ENCODE measurements at regions not wholly inside any gene's neighbourhood (a gene's known extent, or its start where the extent isn't known, plus 50 kb on each side); places are given as distances from the start of the nearest gene placed in this dataset.

DNA sequence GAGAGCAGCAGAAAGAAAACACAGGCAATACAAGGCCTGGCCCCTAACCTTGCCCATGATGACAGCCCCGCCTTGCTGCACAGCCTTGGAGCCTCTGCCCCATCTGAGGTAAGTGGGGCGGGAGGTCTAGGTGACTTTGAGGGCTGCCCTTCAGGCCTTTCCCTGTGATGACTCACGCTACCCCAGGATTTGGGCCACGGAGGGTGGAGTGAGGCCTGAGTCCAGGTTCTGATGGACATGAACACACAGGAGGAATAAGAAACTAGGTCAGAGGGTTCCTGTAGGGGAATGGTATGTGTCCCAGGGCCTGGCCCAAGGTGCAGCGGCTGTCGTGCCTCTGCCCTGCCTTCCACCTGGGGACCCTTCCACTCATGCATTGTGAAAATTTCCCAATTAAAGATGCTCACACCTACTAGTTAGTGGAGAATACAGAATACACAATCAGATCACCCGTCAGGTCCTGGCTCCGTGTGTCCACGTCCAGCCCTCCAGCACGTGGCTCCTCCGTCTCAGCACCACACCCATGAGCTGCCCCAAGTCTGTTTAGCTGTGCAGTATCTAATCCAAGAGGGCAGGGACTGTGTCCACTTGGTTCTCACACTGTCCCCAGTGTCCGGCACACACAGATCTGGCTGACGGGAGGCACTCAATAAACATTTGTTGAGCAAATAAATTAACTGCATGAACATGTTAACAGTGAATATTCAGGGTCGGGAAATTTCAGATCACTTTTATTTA, 111.0 kb downstream of the CHST1 start:
- no peak for DNase-seq

DNA sequence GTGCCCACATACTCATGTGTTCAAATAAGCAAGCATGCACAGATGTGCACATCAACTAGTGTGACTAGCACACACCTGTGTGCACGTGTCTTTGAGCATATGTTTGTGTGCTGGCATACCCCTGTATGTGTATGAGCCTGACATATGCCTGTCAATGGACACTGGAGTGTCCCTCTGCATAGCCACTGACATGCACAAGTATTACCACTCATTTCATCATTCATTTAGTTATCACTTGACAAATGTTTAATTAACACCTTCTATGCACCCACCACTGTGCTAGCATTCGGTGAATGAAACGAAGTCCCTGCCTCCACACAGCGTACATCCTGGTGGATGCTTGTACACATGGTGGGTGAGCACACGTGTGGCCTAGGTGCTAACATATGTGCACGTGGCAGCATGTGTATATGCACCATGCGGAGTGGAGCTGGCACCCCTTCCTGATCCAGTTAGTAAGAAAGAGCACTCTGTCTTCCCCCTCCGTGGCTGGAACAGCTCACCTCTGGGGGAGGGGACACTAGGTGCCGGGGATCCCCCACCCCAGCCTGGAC, 112.0 kb downstream of the CHST1 start:
- DNase-seq, result no peak

DNA sequence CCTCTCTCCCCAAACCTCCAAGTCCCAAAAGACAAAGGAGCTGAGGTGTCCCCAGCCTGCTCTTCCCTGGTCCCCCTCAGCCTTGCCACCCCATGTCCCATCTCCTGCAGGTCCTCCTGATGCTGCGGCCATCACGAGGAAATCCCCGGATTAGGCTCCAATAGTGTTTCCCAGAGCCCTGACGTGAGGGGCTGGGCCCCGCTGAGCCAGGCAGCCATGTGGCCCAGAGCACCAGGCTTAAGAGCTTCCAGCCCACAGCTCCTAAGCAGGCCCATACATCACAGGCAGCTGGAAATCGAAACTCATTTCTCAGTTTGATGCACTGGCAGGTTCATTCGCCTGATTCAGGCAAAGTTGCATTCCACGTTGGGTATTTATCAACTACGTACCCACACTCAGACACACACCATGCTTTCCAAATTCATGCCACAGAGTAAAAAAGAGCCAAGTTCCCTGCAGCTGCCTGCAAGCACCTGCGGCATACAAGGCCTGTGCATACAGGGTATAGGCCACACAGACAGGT, 114.2 kb downstream of the CHST1 start:
- no peak for DNase-seq

DNA sequence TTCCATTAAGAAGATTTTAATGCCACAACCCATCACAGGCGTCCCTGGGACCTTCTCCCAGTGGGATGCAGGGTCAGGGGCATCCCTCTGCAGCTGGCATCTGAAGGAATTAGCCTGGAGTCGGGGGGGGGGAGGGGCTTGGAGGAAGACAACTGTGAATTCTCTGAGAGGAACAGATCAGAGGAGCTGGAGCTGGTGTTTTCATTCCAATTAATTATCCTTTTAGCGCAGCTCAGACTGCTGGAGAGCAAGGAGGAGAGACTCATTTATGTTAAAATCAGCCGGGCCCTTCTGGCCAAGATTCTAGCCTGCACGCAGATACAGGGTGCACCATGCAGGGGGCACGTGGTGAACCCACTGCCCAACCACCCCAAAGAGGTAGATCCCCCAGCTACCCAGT, 116.2 kb downstream of the CHST1 start:
- no peak for DNase-seq

DNA sequence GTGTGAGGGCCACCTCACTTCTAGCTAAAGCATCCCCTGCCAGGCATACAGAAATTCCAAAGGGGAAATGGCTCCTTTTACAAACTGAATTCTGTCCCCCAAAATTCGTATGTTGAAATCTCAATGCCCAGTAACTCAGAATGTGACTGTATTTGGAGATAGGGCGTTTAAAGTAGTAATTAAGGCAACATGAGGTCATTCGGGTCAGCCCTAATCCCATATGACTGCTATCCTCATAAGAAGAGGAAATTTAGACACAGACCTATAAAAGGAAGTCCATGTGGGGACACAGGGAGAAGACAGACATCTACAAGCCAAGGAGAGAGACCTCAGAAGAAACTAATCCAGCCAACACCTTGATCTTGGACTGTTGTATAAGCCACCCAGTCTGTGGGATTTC, 119.1 kb downstream of the CHST1 start:
- DNase-seq, result no peak

DNA sequence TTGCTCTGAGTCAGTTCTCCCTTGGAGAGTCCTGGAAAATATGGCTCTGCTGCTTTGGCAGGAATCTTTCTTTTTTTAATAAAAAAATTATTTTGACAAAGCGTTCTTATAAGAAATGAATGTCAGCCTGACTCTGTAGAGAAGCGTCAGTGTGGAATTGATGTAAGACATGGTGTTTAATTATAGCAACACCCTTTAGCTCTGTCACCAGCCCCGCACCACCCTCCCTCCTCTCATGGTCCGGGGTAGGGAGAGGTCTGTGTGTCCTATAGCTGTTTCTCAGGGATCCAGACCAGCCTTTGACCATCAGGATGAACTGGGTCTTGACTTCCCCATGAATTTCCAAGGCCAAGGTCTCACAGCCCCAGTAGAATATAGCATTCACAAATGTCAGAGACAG, 120.6 kb downstream of the CHST1 start:
- DNase-seq, result no peak

DNA sequence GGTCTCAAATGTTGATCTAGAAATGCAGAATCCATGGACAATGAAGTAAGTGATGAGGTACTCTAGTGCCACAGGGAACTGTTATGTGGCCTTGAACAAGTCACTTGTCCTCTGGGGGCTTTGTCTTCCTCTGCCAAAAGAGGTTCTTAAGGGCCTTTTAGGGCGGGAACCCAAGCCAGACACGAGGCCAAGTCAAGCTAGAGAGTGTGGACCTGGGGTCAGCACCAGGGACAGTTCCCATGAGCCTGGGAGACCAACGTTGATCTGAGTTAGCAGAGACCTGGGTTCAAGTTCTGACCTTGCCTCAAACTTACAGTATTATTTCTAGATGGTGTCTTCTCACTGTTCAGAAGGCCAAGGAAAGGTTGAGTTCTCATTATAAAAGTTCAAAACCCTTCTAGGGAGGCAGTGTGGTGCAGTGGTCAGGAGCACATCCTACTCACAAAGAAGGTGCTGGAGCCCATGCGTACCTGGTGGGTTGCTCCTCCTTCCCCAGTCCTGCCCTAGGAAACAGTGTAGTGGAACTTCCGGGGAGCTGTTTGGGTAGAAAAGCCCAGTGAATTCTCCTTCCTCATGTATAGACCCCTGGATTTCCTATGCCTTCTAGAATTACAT, 121.5 kb downstream of the CHST1 start:
- DNase-seq, result peak; percentile 20

DNA sequence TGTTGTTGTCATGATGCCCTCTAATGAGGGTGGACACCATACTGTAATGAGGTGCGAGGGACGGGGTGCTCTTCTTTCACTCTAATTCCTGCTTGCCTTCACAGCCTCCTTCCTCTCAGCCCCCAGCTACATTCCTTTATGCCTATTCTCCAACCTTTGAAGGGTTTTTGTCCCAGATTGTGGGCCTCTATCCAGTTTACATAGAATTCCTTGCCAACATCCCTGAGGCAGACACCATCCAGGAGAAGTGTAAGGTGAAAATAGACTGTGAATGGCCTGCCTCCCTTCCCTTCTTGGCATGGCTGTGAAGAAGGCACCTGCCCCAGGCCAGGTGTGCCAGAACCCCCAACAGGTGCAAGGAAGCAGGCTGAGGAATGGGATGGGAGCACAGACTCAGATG, 122.3 kb downstream of the CHST1 start:
- DNase-seq, result no peak

DNA sequence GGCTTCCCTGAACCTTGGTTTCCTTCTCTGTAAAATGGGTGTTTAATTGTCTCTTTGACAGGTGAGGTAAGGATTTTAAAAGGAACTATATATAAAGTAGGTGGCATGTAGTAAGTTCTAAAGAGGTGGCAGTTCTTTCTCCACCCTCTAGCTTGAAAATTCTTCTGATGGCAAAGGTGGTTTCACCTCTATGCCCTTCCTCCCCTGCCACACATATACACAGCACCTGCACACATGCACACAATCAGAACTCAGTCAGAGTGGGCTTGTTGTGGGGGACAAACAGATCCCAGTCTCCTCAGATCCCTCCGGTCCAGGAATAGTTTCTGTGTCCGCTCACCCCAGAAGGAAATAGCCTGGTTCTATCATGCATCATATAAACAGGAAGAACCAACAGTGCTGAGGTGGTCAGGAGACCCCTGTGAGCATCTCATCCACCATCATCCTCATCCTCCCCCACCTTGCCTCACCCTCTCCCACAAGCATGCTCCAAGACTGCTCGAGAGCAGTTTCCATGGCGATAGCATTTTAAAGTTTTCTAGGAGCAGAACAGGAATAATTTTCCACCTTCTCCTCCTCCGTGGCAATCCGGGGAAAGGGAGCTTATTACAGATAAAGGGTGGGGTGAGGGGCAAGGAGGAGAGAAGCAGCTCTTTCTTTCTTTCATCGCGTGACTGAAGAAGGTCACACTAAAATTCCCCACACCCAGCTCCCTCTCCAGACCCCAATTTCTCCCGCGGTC, 123.6 kb downstream of the CHST1 start:
- no peak for DNase-seq

DNA sequence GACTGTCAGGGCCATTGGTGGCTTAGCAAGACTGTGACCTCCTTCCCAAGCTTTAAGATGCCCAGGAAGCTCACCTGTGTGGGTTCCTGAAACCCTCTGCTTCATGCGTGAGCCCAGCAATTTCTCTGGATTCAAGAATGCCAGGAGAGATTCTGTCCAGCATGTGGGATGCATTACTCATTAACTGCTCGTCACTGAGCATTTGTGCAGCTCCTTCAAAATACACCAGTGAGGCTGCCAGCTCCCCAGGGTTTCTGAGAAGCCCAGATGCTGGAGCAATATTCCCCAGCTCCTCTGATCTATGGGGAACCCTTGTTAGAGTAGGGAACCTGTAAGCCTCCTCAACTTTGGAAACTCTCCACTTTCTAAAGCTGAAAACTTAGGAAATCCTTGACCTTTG, 126.5 kb downstream of the CHST1 start:
- no peak for DNase-seq

DNA sequence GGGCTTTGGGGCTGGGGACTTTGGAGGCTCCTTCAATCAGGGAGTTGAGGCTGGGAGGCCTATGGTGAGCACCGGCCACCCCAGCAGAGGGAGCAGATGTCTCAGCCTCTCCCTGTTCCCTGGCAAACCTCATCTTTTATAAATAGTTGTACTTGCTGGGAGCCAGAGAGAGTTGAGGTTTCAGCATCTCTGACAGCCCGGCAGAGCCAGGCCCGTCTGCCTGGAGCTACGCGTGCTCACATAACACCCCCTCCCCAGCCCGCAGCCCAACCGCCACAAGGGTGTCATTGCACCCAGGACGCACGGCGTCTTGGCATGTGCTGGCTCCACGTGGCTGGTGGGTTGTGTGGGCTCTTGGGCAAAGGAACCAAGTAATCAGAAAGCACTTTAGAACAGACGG, 127.1 kb downstream of the CHST1 start:
- no peak for DNase-seq

DNA sequence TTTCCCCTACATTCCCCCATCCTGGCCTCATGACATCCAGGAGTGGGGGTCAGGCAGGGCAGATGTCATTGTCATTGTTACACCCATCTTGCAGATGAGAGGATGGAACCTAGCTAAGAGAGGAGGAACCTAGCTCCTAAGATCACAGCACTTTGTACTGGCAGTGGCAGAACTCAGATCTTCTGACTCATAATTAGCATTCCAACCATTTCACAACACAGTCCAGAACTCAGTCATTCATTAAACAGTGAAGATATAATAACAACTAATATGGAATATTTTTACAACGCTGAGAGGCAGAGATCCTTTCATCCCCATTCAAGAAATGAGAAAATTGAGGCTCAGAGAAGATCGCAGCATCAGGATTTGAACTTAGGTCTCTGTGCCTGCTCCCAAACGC, 127.8 kb downstream of the CHST1 start:
- DNase-seq, result no peak

DNA sequence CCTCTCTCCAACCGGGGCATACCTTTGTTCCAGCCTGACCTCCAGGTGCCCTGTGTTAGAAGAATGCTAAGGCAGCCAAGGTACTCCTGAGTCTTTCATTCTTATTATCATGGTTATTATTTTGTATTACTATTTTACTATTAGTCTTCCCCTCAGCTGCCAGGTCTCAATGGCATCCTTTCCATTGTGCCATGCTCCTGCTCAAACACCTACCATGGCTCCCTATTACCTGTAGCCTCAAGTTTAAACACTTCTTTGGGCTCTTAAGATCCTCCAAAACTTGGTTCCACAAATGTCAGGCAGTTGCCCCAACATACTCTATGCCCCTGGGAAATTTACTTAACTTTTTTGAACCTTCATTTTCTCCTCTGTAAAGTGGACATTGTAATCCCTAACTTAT, 130.4 kb downstream of the CHST1 start:
- DNase-seq, result no peak

DNA sequence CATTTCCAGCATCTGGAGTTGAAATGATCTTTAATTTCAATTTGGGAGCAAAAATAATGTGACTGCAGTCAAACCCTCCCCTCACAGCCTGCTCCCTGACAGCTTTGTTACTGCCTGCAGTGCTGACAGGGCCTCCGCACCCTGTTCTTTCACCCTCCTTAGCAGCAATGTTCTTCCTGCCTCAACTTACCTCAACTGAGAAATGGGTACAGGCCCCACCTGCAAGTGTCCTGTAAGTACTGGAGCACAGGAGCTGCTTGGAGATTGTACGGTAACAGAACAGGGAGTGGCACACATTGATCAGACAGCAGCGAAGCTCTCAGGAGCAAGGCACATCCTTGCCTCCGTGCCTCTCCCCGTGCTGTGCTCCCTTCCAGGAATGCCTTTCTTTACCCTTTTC, 131.3 kb downstream of the CHST1 start:
- no peak for DNase-seq

DNA sequence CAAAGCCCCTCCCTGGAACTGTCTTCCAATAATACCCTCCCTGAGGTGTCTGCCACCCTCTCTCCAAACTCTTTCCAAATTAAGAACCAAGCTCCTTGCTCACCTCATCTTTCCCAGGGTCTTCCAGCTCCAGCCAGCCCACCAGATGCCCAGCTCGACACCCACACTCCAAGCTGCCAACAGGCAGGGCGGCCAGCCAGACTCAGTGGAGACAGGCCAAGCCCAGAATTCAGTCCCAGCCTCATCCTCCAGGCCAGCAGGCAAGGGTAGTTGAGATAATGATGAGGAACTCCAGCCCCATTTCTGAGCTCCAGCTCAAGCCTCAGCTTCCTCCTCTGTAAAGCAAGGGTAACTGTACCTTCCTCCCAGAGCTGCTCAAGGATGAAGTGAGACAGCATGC, 132.9 kb downstream of the CHST1 start:
- no peak for DNase-seq

DNA sequence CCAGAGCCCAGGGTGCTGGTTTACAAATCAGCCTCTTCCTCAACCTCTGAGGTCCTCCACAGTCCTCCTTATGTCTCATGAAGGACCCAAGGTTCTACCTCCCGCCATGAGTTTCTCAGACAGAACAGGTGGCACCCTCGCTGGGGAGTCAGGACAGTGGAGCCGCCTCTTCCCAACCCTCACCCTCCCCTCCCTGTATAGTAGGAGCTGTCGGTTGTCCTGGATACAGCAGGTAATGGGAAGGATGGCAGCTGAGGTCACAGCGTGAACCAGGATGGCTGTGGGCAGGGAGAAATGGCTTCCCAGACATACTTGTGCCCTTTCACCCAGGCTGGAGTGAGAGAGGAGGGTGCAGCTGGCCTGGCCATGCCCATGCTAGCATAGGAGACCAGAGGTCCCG, 134.6 kb downstream of the CHST1 start:
- no peak for DNase-seq

DNA sequence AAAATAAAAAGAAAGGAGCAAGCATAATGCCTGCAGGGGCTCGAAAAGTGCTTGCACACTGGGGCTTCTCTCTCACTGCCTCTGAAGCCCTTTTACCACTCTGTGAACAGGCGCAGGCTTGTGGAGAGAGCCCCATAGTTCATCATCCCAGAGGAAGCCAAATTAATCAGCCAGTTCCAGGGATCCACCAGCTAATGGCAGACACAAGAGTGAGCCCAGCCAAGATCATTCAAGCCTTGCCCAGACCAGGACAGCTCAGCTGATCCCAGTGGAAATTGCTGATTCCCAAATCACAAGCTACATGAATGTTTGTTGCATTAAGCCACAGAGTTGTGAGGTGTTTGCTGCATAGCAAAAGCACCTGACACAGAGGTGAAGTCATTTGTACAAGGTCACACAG, 135.3 kb downstream of the CHST1 start:
- no peak for DNase-seq

DNA sequence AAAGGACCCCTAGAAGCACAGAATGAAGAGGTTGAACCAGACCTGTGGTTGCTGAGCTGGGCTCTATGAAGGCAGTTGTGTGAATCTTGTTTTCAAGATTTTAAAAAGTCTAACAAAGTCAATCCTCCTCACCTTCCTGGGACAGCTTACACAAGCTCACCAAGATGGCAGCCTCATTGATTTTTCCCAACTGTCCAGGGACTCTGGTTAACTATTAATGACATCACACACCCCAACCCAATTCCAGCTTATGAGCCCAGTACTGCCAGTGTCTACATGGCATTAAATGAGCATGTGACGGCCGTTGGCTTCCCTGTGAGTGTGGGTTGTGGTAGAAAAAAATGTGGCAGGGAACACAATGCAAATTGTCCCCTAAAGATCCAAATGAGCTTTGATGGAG, 137.0 kb downstream of the CHST1 start:
- DNase-seq, result no peak

DNA sequence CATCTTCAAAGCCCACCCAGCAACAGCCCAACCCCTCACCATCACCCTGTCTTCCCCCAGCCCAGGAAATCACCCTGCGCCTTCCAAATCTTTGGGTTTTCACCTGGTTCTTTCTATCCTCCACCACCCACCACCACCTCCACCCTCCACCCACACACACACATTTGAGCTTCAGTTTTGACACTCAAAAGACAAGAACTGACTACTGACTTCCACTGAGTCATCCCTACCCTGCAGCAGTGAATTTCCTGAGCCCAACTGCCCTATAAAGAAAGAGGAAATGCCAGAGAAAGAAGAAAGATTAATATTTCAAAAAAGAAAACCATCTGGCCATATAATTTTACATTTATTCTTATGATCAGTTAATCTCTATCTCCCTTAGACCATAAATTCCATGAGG, 137.5 kb downstream of the CHST1 start:
- DNase-seq, result peak; percentile 13

DNA sequence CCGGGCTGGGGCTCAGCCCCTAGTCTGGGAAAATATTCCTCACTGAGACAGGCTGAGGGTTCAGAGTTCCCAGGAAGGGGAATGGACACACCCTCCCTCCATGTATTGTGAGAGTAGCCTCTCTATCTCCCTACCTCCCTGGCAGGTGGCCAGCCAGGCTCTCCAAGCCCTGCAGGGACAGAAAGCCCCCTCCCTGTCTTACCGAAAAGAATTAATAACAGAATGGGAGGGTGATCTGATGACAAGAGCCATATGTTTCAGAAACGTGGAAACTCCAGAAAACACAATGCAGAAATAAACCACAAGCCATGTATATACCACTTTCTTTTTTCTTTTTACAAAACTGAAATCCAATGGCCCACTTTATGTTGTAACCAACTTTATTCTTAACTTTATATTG, 140.0 kb downstream of the CHST1 start:
- DNase-seq, result no peak

DNA sequence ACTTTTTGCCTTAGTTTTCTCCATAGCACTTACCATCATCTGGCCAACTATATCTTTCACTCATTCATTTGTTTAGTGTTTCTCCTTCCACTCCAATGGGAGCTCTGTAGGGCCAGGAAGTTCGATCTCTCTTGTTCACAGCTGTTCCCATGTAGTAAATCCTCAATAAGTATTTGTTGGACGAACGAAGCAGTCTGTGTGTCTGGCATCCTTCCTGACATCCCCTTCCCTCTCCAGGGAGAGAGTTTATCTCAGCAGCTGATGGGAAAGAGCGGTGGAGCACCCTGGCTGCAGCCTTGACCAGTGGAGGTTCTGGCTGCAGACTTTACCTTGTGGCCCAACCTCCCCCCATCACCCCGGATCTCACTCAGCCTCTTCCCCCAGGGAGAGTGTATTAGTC, 141.7 kb downstream of the CHST1 start:
- DNase-seq, result no peak

DNA sequence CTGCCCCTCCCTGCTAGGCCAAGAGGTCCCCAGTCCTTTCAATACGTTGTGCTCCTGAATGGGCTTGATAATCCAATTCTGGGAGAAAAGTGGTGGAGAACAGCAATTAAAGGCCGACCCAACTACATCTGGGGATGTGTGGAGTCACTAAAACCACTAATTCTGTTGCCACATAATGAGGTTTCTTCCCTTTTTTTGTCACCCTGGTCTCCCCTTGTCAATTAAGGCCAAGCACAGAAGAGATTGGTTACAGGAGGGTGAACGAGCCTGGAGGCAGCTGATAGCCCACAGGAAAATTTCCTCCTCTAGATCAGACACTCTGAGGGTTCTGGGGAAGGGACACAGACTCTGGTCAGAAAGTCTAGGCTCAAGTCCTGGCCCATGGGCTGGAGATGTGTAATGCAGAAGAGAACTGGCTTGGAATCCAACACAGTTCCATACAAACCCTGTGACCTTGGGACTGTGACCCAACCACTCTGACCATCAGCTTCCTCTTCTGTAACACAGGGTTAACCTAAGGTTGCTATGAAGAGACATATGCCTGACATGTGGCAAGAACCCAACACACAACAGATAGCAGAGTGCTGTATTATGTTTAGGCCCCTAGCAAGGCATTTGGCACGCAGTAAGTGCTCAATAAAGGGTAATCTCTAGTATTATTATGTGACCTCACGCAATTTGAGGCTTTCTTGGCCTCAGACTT, 146.4 kb downstream of the CHST1 start:
- DNase-seq, result no peak

DNA sequence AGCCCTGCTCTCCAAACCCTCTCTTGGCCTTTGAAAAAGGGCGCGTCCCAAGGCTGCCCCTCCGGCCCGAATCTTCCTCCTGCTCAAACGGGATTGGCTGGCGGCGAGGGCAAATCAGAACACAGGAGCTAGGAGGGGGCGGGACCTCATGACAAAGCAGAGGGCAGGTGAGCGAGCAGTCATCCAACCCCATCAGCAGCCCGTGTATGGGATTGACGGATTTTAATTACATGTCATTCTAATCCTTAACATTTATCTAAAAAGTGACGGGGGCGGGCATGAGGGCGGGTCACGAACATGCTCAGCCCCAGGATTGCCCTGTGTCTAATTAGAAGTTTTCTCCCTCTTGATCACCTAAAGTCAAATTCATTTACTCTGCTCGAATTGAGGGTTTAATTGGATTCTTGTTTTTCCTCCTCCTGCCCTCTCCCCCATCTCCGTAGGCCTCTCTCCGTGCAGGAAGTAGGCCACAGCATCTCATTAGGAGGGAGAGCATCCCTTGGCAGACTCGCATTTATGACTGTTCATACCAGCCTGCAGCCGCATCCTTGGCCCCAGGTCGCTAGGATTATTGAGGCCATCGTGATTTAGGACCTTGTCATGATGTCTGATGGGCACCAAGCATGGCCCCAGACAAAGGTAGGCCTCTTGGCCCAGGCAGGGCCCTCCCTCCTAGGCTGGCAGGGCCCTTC, 147.1 kb downstream of the CHST1 start:
- no peak for DNase-seq

All from activated CD4-positive, alpha-beta T cell treated with anti-CD3 and anti-CD28 coated beads for 48 hours (primary cell).